GM23338 (cell line): ENCODE measurements at regions not wholly inside any gene's neighbourhood (a gene's known extent, or its start where the extent isn't known, plus 50 kb on each side); places are given as distances from the start of the nearest gene placed in this dataset.

Experiments
- ATAC-seq: fragments of 200-7000 bp; cut with Tn5 transposase; 3 replicates; pipeline ENCODE4 v1.9.1; 2020
- DNase-seq: peaks from one replicate; pipeline ENCODE4 v3.0.0-alpha.2; 2015; ENCODE audit warnings: low spot score
- H2AFZ ChIP-seq: fragments of 200-600 bp; sonication (generic); 2 replicates; pipeline ENCODE4 v1.8.0; 2016; ENCODE audit warnings: antibody characterized with exemption, mild to moderate bottlenecking, moderate library complexity
- H3F3A ChIP-seq: fragments of 200-600 bp; sonication (generic); replicated peaks from 2 replicates; pipeline ENCODE4 v1.8.0; 2017; ENCODE audit warnings: antibody characterized with exemption, mixed run types, low read depth
- H3K27ac ChIP-seq: fragments of 200-600 bp; sonication (generic); 2 replicates; pipeline ENCODE4 v1.6.1; 2016; ENCODE audit warnings: low read depth
- H3K27me3 ChIP-seq: fragments of 200-600 bp; sonication (generic); 2 replicates; pipeline ENCODE4 v1.8.0; 2016; ENCODE audit warnings: mild to moderate bottlenecking, mixed run types, moderate library complexity; ENCODE audit not compliant: insufficient read depth
- H3K36me3 ChIP-seq: fragments of 200-600 bp; sonication (generic); 2 replicates; pipeline ENCODE4 v1.8.0; 2016; ENCODE audit warnings: mild to moderate bottlenecking; ENCODE audit not compliant: insufficient read depth
- H3K4me1 ChIP-seq: fragments of 200-600 bp; sonication (generic); 2 replicates; pipeline ENCODE4 v1.8.0; 2016; ENCODE audit warnings: mild to moderate bottlenecking, moderate library complexity; ENCODE audit not compliant: insufficient read depth
- H3K4me2 ChIP-seq: fragments of 200-600 bp; sonication (generic); 2 replicates; pipeline ENCODE4 v1.7.1; 2017; ENCODE audit warnings: mixed run types
- H3K4me3 ChIP-seq: fragments of 200-600 bp; sonication (generic); 2 replicates; pipeline ENCODE4 v1.6.1; 2016; ENCODE audit warnings: mixed run types
- H3K79me2 ChIP-seq: fragments of 200-600 bp; sonication (generic); replicated peaks from 2 replicates; pipeline ENCODE4 v1.8.0; 2017; ENCODE audit warnings: mild to moderate bottlenecking; ENCODE audit not compliant: insufficient read depth
- H3K9me2 ChIP-seq: fragments of 200-600 bp; sonication (generic); 2 replicates; pipeline ENCODE4 v1.8.0; 2017; ENCODE audit not compliant: insufficient read depth
- H4K20me1 ChIP-seq: fragments of 200-600 bp; sonication (generic); replicated peaks from 2 replicates; pipeline ENCODE4 v1.8.0; 2017; ENCODE audit warnings: mild to moderate bottlenecking; ENCODE audit not compliant: insufficient read depth
- H3K27ac Mint-ChIP-seq: 2 replicates; pipeline ENCODE4 v1.8.0; 2020; ENCODE audit warnings: inconsistent platforms, mild to moderate bottlenecking, moderate library complexity, mixed read lengths
- H3K27me3 Mint-ChIP-seq: 3 replicates; pipeline ENCODE4 v1.8.0; 2022; ENCODE audit warnings: low read depth, mild to moderate bottlenecking, moderate library complexity, mixed read lengths, inconsistent platforms; ENCODE audit not compliant: insufficient read depth, poor library complexity
- H3K36me3 Mint-ChIP-seq: 3 replicates; pipeline ENCODE4 v1.8.0; 2021; ENCODE audit warnings: low read depth, mild to moderate bottlenecking, inconsistent platforms, moderate library complexity, mixed read lengths
- H3K4me1 Mint-ChIP-seq: 3 replicates; pipeline ENCODE4 v1.8.0; 2020; ENCODE audit warnings: mild to moderate bottlenecking, inconsistent platforms, mixed read lengths
- H3K4me3 Mint-ChIP-seq: 3 replicates; pipeline ENCODE4 v1.8.0; 2021; ENCODE audit warnings: moderate library complexity, mild to moderate bottlenecking, inconsistent platforms, mixed read lengths
- H3K9me3 Mint-ChIP-seq: 3 replicates; pipeline ENCODE4 v1.8.0; 2020; ENCODE audit warnings: moderate library complexity, mild to moderate bottlenecking, inconsistent platforms, mixed read lengths
- CREB1 ChIP-seq: fragments of 250-450 bp; sonication (Bioruptor Pico); IDR thresholded peaks from 2 replicates; pipeline ENCODE4 v1.5.0; 2020; ENCODE audit warnings: low read depth, mild to moderate bottlenecking, moderate library complexity
- ETS1 ChIP-seq: IDR thresholded peaks from 2 replicates; pipeline ENCODE4 v1.6.1; 2016; ENCODE audit warnings: antibody characterized with exemption
- EZH2 ChIP-seq: fragments of 200-600 bp; sonication (generic); IDR thresholded peaks from one replicate; pipeline ENCODE4 v1.8.0; 2017; ENCODE audit warnings: antibody characterized with exemption, mild to moderate bottlenecking, low read depth; ENCODE audit not compliant: unreplicated experiment
- EZH2phosphoT487 ChIP-seq: fragments of 200-600 bp; sonication (generic); IDR thresholded peaks from one replicate; pipeline ENCODE4 v1.8.1; 2018; ENCODE audit warnings: antibody characterized with exemption; ENCODE audit not compliant: unreplicated experiment
- JUNB ChIP-seq: IDR thresholded peaks from one replicate; pipeline ENCODE4 v1.6.1; 2016; ENCODE audit warnings: antibody characterized with exemption; ENCODE audit not compliant: unreplicated experiment
- NANOG ChIP-seq: IDR thresholded peaks from 2 replicates; pipeline ENCODE4 v1.6.1; 2016; ENCODE audit warnings: antibody characterized with exemption, borderline replicate concordance
- POLR2AphosphoS5 ChIP-seq: IDR thresholded peaks from 2 replicates; pipeline ENCODE4 v1.6.1; 2016; ENCODE audit warnings: antibody characterized with exemption, low read depth
- REST ChIP-seq: IDR thresholded peaks from one replicate; pipeline ENCODE4 v1.6.1; 2018; ENCODE audit warnings: antibody characterized with exemption; ENCODE audit not compliant: unreplicated experiment
- STAT1 ChIP-seq: IDR thresholded peaks from one replicate; pipeline ENCODE4 v1.6.1; 2016; ENCODE audit warnings: antibody characterized with exemption; ENCODE audit not compliant: unreplicated experiment
- ZNF114 ChIP-seq: fragments of 250-450 bp; sonication (Bioruptor Pico); IDR thresholded peaks from 2 replicates; pipeline ENCODE4 v1.5.0; 2020; ENCODE audit warnings: mild to moderate bottlenecking, moderate library complexity
- ZNF331 ChIP-seq: fragments of 250-450 bp; sonication (Bioruptor Pico); IDR thresholded peaks from 2 replicates; pipeline ENCODE4 v1.5.0; 2020; ENCODE audit warnings: low read depth, mild to moderate bottlenecking, moderate library complexity
- TF ChIP-seq, protein P1 (sequence below), 2 experiments: fragments of 200-600 bp in 1 of 2; sonication (generic) in 1 of 2; conservative IDR thresholded peaks; 2 replicates each; pipeline versions ENCODE4 v1.5.1 to v1.6.1; 2016 to 2017; ENCODE audit warnings: antibody characterized with exemption in 2 of 2, low read depth in 2 of 2, mild to moderate bottlenecking in 2 of 2, moderate library complexity in 1 of 2

GRCh38 chr6:48915591-48915990 is 547.5 kb downstream of the MMUT start:
- Histone ChIP-seq H3K9me2 (0 out of 2 replicates have a peak, but pooled peaks cover 4% of the 10 kb centered on the region), H3K27ac (no peak overlapping the region), H3K4me2 (no peak overlapping the region), H2AFZ (no peak overlapping the region), H3K36me3 (no peaks in the 10 kb centered on the region), H3K79me2 (no peaks in the 10 kb centered on the region), H3F3A (no peaks in the 10 kb centered on the region), H4K20me1 (no peaks in the 10 kb centered on the region), H3K27me3 (no peaks in the 10 kb centered on the region), H3K4me1 (peaks cover 21% of the 10 kb centered on the region), H3K4me3 (no peak overlapping the region)
- Mint-ChIP-seq H3K27me3 (no peaks in the 10 kb centered on the region), H3K9me3 (peaks cover 3% of the 10 kb centered on the region; the same call in 1 of the 3 replicates), H3K4me1 (peaks cover 23% of the 10 kb centered on the region), H3K36me3 (peaks cover 7% of the 10 kb centered on the region; the same call in 2 of the 3 replicates), H3K27ac (no peak overlapping the region), H3K4me3 (no peak overlapping the region)
- no peak for TF ChIP-seq CREB1
- no peak for TF ChIP-seq ETS1
- TF ChIP-seq STAT1, result no peak
- TF ChIP-seq, protein P1, sequence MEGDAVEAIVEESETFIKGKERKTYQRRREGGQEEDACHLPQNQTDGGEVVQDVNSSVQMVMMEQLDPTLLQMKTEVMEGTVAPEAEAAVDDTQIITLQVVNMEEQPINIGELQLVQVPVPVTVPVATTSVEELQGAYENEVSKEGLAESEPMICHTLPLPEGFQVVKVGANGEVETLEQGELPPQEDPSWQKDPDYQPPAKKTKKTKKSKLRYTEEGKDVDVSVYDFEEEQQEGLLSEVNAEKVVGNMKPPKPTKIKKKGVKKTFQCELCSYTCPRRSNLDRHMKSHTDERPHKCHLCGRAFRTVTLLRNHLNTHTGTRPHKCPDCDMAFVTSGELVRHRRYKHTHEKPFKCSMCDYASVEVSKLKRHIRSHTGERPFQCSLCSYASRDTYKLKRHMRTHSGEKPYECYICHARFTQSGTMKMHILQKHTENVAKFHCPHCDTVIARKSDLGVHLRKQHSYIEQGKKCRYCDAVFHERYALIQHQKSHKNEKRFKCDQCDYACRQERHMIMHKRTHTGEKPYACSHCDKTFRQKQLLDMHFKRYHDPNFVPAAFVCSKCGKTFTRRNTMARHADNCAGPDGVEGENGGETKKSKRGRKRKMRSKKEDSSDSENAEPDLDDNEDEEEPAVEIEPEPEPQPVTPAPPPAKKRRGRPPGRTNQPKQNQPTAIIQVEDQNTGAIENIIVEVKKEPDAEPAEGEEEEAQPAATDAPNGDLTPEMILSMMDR (conservative IDR thresholded peaks at IDR 0.05; ENCODE audit: low read depth in 2 of 2), result no peak
- TF ChIP-seq ZNF114, result no peak
- no peak for TF ChIP-seq POLR2AphosphoS5
- no peak for TF ChIP-seq EZH2
- no peak for TF ChIP-seq EZH2phosphoT487
- no peak for TF ChIP-seq JUNB
- ATAC-seq (no peak), DNase-seq (no peak)

DNA sequence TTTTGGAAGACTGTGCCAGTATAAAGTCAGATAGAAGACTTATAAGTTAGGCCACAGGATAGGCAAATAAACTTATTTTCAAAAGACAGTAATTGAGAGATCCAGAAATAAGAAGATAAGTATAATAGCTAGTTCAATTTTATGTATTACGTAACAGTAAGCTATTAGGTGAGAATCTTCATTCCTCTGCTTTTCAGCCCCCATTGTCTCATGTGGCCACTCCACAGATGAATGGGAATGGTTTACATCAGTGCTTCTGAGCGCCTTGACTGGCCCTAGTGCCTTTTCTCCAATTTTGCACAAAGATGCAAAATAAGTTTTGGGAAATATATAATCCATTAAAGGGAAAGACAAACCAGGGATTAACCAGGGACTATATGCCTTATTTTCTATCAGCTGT is 550.5 kb downstream of the MMUT start:
- Histone ChIP-seq H2AFZ (no peak overlapping the region), H4K20me1 (no peaks in the 10 kb centered on the region), H3K4me1 (peaks cover 10% of the 10 kb centered on the region), H3K79me2 (no peaks in the 10 kb centered on the region), H3K36me3 (no peaks in the 10 kb centered on the region), H3K9me2 (no peaks in the 10 kb centered on the region), H3K27ac (no peak overlapping the region), H3F3A (no peaks in the 10 kb centered on the region), H3K4me3 (no peak overlapping the region), H3K4me2 (no peak overlapping the region), H3K27me3 (no peaks in the 10 kb centered on the region)
- Mint-ChIP-seq H3K27ac (no peak overlapping the region), H3K27me3 (no peaks in the 10 kb centered on the region), H3K36me3 (peaks cover 4% of the 10 kb centered on the region; the same call in 1 of the 3 replicates), H3K4me3 (no peak overlapping the region), H3K9me3 (peaks cover 3% of the 10 kb centered on the region; the same call in 1 of the 3 replicates), H3K4me1 (peaks cover 8% of the 10 kb centered on the region)
- DNase-seq (no peak), ATAC-seq (no peak)
- TF ChIP-seq CREB1, result no peak
- TF ChIP-seq, protein P1 (conservative IDR thresholded peaks at IDR 0.05; ENCODE audit: low read depth in 2 of 2), result no peak
- no peak for TF ChIP-seq REST
- TF ChIP-seq ZNF114, result no peak
- no peak for TF ChIP-seq JUNB
- no peak for TF ChIP-seq STAT1
- no peak for TF ChIP-seq NANOG
- TF ChIP-seq ETS1, result no peak
- no peak for TF ChIP-seq EZH2phosphoT487
- no peak for TF ChIP-seq EZH2
- no peak for TF ChIP-seq ZNF331
